ENCODE measurements at regions not wholly inside any gene's neighbourhood (a gene's known extent, or its start where the extent isn't known, plus 50 kb on each side); places are given as distances from the start of the nearest gene placed in this dataset.
A peak's percentile ranks its signal among the peaks of the same experiment; 100 is the strongest.
"Not testable (repeated sequence)": the region's sequence is repeated elsewhere in the genome, so short reads cannot be mapped to it uniquely, and the experiment has no call there.

GRCh38 chr5:125965577-125965976 lies 457.6 kb upstream of the GRAMD2B start:
- DNase-seq (ENCODE audit: low read depth), result no peak

- no peak for DNase-seq (ENCODE audit: low read depth)
Observed at GRCh38 chr5:125967576-125967975, 455.6 kb upstream of the GRAMD2B start.

DNA sequence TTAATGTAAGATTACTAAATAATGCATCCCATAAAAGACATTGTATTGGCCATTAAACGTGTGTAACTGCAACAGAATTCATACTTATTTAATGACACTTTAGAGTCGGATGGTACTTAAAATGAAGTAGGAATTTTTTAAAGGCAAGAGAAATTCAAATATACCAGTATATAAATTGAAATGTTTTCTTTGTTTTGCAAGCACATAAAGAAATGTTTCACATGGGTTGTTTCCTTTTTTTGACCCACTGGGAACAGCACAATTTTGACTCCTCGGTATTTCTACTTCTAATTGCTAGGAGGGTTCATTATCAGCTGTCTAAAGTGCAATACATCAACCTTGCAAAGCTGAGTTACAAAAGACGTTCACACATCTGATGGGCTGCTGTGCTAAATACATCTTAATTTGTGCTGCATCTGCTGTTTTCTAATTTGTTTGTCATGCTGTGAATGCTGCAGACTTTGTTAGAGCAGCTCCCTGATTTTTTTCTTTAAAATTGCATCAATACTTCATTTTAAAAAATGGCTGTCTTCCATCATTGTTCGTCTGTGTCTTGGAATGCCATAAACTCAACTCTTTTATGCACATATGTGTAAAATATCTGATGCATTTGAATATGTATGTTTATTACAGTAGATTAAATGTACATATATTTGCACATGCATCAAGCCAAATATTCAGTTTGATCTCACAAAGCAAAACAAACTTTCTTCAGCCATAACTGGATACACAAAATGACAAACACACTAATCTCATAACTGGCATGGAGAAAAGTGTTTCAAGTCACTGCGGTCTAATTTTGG lies 454.0 kb upstream of the GRAMD2B start:
- no peak for DNase-seq (ENCODE audit: low read depth)

DNA sequence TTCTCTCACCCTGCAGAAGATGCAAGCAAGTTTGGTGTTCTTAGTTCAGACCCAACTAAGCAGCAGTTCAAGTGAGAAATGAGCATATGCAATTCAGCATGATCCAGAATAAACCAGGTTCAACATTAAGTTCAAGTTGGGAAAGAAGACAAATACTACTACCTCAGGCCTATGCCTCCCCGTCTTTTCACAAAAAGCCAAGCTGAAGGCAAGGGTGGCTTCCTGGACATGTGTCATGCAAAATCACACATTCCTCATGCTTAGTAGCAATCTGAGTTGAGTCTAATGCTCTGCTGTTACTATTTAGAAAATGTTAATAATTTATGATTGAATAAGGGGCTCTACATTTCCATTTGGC lies 453.4 kb upstream of the GRAMD2B start:
- DNase-seq (ENCODE audit: low read depth), result no peak

- no peak for DNase-seq (ENCODE audit: low read depth)
Observed at GRCh38 chr5:125970631-125971307, 452.4 kb upstream of the GRAMD2B start.

- no peak for DNase-seq (ENCODE audit: low read depth)
Observed at GRCh38 chr5:125972706-125973105, 450.5 kb upstream of the GRAMD2B start.

DNA sequence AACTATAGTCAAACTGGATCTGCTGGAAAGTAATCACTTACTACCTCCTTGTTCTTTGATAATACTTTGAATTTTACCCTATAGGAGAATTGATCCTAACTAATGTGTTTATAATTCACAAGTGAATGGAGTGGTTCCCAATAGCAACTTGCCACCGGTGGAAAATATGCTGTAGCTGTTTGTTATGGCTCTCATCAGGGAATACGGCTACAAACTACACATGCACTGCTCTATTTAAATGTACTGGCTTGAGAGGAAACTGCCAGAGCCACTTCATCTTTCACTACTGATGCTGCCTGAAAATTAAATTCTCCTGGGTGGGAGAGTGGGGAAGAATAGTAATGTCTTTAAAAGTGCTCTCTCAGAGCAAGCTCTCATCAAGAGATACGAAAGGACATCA lies 448.5 kb upstream of the GRAMD2B start:
- no peak for DNase-seq (ENCODE audit: low read depth)

- no peak for DNase-seq (ENCODE audit: low read depth)
Observed at GRCh38 chr5:125976421-125977000, 446.7 kb upstream of the GRAMD2B start.

DNA sequence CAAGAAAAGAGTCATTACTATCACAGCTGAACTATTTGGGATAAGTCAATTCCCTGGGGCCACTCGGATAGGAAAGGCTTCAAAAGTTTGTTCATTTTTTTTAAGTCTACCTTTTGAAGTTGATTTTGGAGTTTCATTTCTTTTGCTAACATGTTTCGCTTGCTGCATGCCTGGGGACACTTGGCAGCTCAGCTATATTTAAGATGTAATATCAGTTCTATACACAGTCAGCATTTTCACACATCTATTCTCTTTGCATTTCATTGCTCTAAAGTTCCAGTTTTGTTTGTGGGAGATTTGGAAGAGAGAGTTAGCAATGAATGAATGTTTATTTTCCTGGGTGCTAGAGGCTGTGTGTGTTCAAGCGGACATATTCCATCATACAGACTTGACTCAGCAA lies 445.2 kb upstream of the GRAMD2B start:
- DNase-seq (ENCODE audit: low read depth), result no peak

DNA sequence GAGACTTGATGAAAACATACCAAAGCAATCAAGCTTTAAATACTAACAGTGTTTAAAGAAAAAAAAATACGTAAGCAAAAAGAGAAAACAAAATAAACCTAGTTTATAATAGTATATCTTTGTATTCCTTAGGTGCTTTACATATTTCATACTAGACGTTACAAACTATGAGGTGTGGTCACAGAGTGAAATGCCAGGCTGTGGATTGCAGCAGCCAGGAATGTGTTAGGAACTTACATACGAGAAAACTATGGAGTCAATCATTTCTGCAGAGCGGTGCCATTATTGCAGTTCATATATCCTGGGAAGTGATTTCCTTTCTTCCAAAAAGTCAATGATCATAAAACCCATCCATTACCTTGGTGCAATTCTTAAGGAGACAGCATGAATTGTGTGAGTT lies 443.6 kb upstream of the GRAMD2B start:
- DNase-seq (ENCODE audit: low read depth), result no peak

- DNase-seq (ENCODE audit: low read depth), result no peak
Observed at GRCh38 chr5:125981016-125981415, 442.2 kb upstream of the GRAMD2B start.

DNA sequence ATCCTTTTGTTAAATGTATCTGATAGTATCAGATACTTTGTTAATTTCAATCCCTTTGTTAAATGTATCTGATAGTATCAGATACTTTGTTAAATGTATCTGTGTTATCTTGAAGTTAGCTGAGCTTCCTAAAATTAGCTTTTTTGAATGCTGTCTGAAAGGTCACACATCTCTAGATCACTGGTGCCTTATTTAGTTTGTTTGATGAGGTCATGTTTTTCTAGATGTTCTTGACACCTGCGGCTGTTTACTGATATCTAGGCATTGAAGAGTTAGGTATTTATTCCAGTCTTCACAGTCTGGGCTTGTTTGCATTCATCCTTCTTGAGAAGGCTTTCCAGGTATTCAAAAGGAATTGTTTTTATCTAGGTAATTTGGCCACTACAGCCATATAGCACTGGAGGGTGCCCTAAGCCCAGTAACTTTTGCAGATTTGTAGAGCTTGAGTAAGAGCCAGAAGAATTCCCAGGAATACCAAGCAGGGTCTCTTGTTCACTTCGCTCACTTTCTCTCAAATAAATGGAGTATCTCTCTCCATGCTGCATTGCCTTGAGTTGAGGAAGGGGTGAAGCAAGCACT lies 435.4 kb upstream of the GRAMD2B start:
- DNase-seq (ENCODE audit: low read depth), result no peak

GRCh38 chr5:125992050-125992449 lies 431.2 kb upstream of the GRAMD2B start:
- no peak for DNase-seq (ENCODE audit: low read depth)

DNA sequence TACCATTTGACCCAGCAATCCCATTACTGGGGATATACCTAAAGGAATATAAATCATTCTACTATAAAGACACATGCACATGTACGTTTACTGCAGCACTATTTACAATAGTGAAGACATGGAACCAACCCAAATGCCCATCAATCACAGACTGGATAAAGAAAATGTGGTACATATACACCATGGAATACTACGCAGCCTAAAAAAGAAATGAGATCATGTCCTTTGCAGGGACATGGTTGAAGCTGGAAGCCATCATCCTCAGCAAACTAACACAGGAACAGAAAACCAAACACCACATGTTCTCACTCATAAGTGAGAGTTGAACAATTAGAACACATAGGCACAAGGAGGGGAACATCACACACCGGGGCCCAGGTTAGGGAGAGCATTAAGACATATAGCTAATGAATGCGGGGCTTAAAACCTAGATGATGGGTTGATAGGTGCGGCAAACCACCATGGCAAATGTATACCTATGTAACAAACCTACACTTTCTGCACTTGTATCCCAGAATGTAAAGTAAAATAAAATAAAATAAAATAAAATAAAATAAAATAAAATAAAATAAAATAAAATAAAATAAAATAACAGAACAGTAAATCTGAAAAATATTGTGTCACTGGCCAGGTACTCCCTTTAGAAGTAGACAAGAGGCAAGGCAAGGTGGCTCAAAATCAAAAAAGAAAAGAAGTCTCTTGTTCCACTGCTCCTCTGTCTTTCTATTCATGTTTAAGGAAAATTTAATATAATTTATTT lies 423.8 kb upstream of the GRAMD2B start:
- DNase-seq (ENCODE audit: low read depth), result not testable (repeated sequence)

GRCh38 chr5:126000507-126000906 lies 422.7 kb upstream of the GRAMD2B start:
- no peak for DNase-seq (ENCODE audit: low read depth)

DNA sequence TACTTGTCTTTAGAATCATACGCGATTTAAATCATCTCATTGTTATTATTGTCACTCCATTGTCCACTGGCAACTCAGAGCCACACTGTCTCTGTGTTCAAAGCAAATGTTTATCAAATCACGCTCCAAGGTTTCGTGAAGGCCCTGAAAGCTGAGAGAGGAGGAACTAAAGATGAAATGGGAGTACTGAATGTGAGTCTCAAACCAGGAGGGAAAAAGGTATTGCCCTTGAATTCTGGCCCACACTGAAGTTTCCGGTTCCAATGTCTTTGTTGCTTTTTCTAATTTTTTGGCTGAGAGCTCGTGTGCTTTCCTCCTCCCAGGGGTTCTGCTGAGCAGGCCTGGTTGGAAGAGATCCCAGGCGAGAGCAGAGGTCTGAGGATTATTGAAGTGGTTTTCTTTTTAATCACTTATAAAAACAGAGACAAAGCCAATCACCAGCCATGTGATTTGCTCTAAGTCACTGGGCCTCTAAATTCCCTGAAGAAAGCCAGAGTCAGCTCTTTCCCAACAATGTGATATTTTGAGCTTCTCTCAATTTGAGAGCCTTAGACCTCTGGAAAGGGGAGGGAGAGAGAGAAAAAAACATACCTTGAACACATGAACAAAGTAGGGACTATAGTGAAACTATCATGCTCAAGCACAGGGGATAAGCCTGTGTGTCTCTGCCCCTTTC lies 420.8 kb upstream of the GRAMD2B start:
- peak; percentile 60 for DNase-seq (ENCODE audit: low read depth)

DNA sequence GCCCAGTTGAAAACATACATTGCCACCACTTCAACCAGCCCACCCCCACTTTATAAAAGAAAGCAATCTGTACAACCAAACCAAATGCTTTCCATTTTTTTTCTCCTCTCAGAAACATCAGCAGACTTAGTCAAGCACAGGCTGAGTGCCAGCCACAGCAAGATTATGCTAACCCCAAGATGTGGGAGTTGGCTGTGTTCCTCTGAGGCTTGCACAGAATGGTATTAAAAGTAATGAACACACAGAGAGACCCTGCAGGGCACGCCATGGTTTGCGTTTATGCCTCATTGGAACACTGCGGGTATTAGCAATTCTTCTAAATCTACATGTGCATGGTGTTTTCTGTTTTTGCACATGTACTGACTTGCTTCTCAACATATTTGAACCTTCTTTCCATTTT lies 419.9 kb upstream of the GRAMD2B start:
- DNase-seq (ENCODE audit: low read depth), result peak; percentile 46

DNA sequence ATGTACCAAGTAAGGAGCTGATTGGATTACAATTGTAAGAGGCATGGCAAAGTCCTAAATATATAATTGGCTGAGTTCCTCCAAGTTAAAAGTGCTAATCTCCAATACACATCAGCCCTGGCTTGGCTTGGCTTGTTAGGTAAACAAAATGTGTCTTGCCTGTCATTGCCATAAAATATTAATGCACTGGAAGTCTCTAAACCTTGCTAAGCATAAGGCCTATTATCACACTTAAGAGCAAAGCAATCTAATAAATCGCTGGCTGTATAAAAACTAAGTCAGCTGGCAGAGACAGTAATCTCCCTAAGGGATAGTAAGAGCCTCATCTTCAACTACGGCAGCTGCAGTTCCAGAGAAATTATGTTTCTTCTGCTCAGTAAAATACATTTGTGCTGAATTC lies 418.6 kb upstream of the GRAMD2B start:
- DNase-seq (ENCODE audit: low read depth), result no peak

DNA sequence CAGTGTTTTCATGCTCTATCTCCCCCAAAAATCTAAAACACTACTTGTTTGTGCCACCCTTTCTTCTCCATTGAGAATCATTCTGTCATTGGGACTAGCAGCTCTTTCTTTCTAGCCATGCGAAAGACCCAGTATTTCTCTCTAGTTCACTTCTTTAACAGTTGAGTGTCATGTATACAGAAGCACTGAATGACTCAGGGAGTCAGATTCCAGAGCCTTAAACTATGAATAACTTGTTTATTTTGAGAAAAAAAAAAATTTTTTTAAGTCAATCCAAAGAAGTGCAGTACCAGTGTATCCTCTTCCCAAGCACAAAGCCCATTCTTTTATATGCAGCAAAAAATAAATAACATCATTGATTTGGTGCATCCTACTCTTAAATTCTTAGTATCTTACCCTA lies 415.4 kb upstream of the GRAMD2B start:
- DNase-seq (ENCODE audit: low read depth), result no peak

GRCh38 chr5:126009566-126009965 lies 413.6 kb upstream of the GRAMD2B start:
- no peak for DNase-seq (ENCODE audit: low read depth)

DNA sequence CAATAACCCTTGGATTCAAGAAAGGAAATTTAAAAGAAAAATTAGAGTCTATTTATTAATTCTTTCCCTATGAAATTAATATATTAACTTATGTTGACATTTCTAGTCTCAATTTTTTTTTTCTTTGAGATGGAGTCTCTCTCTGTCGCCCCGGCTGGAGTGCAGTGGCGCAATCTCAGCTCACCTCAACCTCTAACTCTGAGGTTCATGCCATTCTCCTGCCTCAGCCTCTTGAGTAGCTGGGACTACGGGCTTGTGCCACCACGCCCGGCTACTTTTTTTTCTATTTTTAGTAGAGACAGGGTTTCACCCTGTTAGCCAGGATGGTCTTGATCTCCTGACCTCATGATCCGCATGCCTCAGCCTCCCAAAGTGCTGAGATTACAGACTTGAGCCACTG lies 411.7 kb upstream of the GRAMD2B start:
- DNase-seq (ENCODE audit: low read depth), result not testable (repeated sequence)

GRCh38 chr5:126014676-126015075 lies 408.5 kb upstream of the GRAMD2B start:
- no peak for DNase-seq (ENCODE audit: low read depth)
